ENCODE measurements at regions not wholly inside any gene's neighbourhood (a gene's known extent, or its start where the extent isn't known, plus 50 kb on each side); places are given as distances from the start of the nearest gene placed in this dataset.

DNA sequence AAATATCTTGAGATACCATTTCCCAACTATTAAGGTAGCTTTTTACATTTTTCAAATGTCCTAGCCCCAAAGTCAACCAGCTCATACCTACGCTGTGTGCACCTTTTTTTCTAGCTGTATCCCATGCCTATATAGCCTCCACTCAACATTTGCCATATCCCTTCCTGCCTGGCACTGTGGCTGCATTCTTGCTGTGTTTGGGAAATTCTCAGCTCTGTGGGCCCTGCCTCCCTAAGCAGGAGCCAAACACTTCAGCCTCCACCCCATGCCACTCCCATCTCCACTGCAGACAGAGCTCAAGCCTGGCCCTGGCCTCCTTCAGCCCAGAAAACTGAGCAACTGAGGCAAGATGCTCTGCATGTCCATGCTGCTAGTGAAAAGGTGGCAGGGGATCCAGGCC lies 141.3 kb downstream of the RAB11FIP2 start:
- no peak for DNase-seq (ENCODE audit: low read depth)
- H3K4me3 ChIP-seq (ENCODE audit: control insufficient read depth, low read depth, low read length): no peak overlapping the region
- TF ChIP-seq, protein P1, sequence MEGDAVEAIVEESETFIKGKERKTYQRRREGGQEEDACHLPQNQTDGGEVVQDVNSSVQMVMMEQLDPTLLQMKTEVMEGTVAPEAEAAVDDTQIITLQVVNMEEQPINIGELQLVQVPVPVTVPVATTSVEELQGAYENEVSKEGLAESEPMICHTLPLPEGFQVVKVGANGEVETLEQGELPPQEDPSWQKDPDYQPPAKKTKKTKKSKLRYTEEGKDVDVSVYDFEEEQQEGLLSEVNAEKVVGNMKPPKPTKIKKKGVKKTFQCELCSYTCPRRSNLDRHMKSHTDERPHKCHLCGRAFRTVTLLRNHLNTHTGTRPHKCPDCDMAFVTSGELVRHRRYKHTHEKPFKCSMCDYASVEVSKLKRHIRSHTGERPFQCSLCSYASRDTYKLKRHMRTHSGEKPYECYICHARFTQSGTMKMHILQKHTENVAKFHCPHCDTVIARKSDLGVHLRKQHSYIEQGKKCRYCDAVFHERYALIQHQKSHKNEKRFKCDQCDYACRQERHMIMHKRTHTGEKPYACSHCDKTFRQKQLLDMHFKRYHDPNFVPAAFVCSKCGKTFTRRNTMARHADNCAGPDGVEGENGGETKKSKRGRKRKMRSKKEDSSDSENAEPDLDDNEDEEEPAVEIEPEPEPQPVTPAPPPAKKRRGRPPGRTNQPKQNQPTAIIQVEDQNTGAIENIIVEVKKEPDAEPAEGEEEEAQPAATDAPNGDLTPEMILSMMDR (IDR thresholded peaks at IDR 0.05; ENCODE audit: control insufficient read depth, insufficient read depth, low read depth, low read length, missing control alignments): no peak

GRCh38 chr10:117911684-117912083 lies 135.1 kb downstream of the RAB11FIP2 start:
- no peak for DNase-seq (ENCODE audit: low read depth)
- H3K4me3 ChIP-seq (ENCODE audit: control insufficient read depth, low read depth, low read length): no peak overlapping the region
- TF ChIP-seq, protein P1 (IDR thresholded peaks at IDR 0.05; ENCODE audit: control insufficient read depth, insufficient read depth, low read depth, low read length, missing control alignments): no peak

DNA sequence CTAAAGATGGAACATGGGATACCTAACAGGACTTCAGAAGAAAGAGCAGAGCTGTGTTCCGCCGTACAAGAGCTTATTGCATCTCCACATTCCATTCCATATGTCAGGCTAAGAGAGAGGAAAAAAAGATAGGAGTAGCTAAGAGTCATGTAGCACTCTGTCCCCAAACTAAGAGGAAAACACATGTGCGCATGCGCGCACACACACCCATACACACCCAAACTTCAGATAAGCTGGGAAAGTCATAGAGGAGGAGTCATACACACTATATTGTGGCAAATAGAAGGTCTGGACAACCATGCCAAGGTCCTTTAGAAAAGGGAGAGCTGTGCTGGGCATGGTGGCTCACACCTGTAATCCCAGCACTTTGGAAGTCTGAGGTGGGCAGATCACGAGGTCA lies 132.4 kb downstream of the RAB11FIP2 start:
- no peak overlapping the region for H3K4me3 ChIP-seq (ENCODE audit: control insufficient read depth, low read depth, low read length)
- no peak for DNase-seq (ENCODE audit: low read depth)
- TF ChIP-seq, protein P1 (IDR thresholded peaks at IDR 0.05; ENCODE audit: control insufficient read depth, insufficient read depth, low read depth, low read length, missing control alignments): no peak

DNA sequence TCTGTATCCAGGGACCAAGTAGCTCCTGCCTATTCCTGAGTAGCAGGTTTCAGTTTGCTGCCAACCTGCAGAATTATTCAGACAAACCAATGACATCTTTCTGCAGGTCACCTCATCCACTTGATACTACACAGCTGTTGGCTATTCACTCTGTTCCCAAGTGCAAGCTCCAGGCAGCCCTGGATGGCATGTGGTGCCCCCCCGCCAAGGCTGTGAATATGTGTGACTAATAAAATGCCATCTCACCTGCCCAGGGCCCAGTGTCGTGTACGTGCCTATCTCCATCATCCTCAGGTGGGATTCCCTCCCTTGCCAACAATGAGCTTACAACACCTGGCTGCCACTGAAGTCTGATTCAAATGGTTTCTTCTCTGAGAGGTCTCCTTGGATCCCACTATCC lies 125.8 kb downstream of the RAB11FIP2 start:
- no peak overlapping the region for H3K4me3 ChIP-seq (ENCODE audit: control insufficient read depth, low read depth, low read length)
- DNase-seq (ENCODE audit: low read depth): no peak
- TF ChIP-seq, protein P1 (IDR thresholded peaks at IDR 0.05; ENCODE audit: control insufficient read depth, insufficient read depth, low read depth, low read length, missing control alignments): no peak

GRCh38 chr10:117921421-117921820 lies 125.3 kb downstream of the RAB11FIP2 start:
- TF ChIP-seq, protein P1 (IDR thresholded peaks at IDR 0.05; ENCODE audit: control insufficient read depth, insufficient read depth, low read depth, low read length, missing control alignments): no peak
- DNase-seq (ENCODE audit: low read depth): no peak
- no peak overlapping the region for H3K4me3 ChIP-seq (ENCODE audit: control insufficient read depth, low read depth, low read length)

GRCh38 chr10:117924820-117925219 lies 121.9 kb downstream of the RAB11FIP2 start:
- H3K4me3 ChIP-seq (ENCODE audit: control insufficient read depth, low read depth, low read length): no peak overlapping the region
- TF ChIP-seq, protein P1 (IDR thresholded peaks at IDR 0.05; ENCODE audit: control insufficient read depth, insufficient read depth, low read depth, low read length, missing control alignments): no peak
- no peak for DNase-seq (ENCODE audit: low read depth)

DNA sequence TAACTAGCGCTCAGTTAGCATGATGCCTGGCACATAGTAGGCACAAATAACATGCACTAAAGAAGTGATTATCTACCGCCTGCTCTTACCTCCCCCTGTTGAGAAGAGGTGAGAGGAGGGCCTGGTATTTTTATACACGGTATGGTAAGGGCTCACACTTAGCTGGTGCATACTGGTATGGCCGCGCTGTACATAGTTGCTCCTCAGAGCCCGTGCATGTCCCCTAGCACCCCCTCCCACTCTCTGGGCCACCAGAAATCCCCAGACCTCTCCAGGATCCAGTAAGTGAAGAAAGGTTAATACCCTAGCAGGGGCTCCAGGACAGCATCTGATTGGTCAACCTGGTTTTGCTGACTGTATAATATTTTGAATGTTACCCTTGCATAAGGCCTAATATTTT lies 121.4 kb downstream of the RAB11FIP2 start:
- H3K4me3 ChIP-seq (ENCODE audit: control insufficient read depth, low read depth, low read length): no peak overlapping the region
- TF ChIP-seq, protein P1 (IDR thresholded peaks at IDR 0.05; ENCODE audit: control insufficient read depth, insufficient read depth, low read depth, low read length, missing control alignments): no peak
- DNase-seq (ENCODE audit: low read depth): no peak
